HUES48 (cell line): ENCODE measurements at regions not wholly inside any gene's neighbourhood (a gene's known extent, or its start where the extent isn't known, plus 50 kb on each side); places are given as distances from the start of the nearest gene placed in this dataset.

Source experiments
- H3K27ac ChIP-seq: one replicate; pipeline ENCODE4 v1.7.0; 2013; ENCODE audit warnings: low read depth, low read length, inconsistent platforms
- H3K27me3 ChIP-seq: 2 replicates; pipeline ENCODE4 v1.6.1; 2013; ENCODE audit warnings: mild to moderate bottlenecking, low read length; ENCODE audit not compliant: control insufficient read depth, insufficient read depth
- H3K36me3 ChIP-seq: 2 replicates; pipeline ENCODE4 v1.6.1; 2013; ENCODE audit warnings: low read length; ENCODE audit not compliant: control insufficient read depth, insufficient read depth
- H3K4me1 ChIP-seq: 2 replicates; pipeline ENCODE4 v1.6.1; 2013; ENCODE audit warnings: mild to moderate bottlenecking, low read length; ENCODE audit not compliant: control insufficient read depth, insufficient read depth
- H3K4me3 ChIP-seq: 2 replicates; pipeline ENCODE4 v1.5.1; 2013; ENCODE audit warnings: mild to moderate bottlenecking, low read depth, low read length
- H3K9ac ChIP-seq: 2 replicates; pipeline ENCODE4 v1.6.1; 2013; ENCODE audit warnings: mild to moderate bottlenecking, low read depth, low read length, moderate library complexity
- H3K9me3 ChIP-seq: 2 replicates; pipeline ENCODE4 v1.6.1; 2013; ENCODE audit warnings: low read length; ENCODE audit not compliant: control insufficient read depth, insufficient read depth

DNA sequence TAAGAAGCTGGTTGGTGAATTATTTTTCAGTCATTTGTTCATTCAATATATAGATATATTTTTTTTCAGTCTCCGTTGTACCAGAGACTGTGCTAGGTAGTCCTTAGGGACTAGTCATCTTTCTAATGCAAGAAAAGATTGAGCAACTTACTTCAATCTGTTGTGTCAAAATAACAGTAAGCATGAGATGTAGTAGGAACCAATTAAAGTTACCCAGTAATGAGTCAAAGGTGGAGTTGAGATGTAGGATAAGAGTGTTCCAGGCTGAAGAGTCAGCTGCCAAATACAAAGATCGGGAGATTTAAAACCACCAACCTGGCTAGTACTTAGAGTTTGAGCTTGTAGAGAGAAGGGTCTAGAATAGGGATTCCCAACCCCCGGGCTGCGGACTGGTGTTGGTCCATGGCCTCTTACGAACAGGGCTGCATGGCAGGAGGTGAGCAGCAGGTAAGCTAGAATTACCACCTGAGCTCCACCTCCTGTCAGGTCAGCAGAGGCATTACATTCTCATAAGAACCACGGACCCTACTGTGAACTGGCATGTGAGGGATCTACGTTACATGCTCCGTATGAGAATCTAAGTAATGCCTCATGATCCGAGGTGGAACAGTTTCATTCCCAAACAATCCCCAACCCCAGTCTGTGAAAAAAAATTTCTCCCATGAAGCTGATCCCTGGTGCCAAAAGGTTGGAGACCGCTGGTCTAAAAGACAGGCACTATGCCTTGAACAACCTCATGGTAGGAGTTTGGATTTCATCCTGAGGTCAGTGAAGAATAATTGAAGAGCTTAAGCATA, 1241.5 kb upstream of the WWC1 start:
- H3K4me3 ChIP-seq: no peak overlapping the region
- H3K27me3 ChIP-seq: no peaks in the 10 kb centered on the region

GRCh38 chr5:167050568-167051401, 1240.7 kb upstream of the WWC1 start:
- Histone ChIP-seq H3K27ac (no peak overlapping the region), H3K9me3 (no peaks in the 10 kb centered on the region), H3K36me3 (no peaks in the 10 kb centered on the region), H3K4me3 (no peak overlapping the region), H3K27me3 (no peaks in the 10 kb centered on the region), H3K4me1 (peaks cover 7% of the 10 kb centered on the region; the same call in 1 of the 2 replicates), H3K9ac (no peak overlapping the region)

More for the DNA sequence above, 1241.5 kb upstream of the WWC1 start:
- Histone ChIP-seq H3K9me3 (no peaks in the 10 kb centered on the region), H3K27ac (no peak overlapping the region), H3K4me1 (peaks cover 7% of the 10 kb centered on the region; the same call in 1 of the 2 replicates), H3K9ac (no peak overlapping the region), H3K36me3 (no peaks in the 10 kb centered on the region)

- H3K27ac ChIP-seq: no peak overlapping the region
- no peaks in the 10 kb centered on the region for H3K9me3 ChIP-seq
- H3K9ac ChIP-seq: no peak overlapping the region
- peaks cover 7% of the 10 kb centered on the region; the same call in 1 of the 2 replicates for H3K4me1 ChIP-seq
- H3K27me3 ChIP-seq: no peaks in the 10 kb centered on the region
- H3K36me3 ChIP-seq: no peaks in the 10 kb centered on the region
- no peak overlapping the region for H3K4me3 ChIP-seq
Observed at GRCh38 chr5:167051402-167051768, 1240.1 kb upstream of the WWC1 start.

DNA sequence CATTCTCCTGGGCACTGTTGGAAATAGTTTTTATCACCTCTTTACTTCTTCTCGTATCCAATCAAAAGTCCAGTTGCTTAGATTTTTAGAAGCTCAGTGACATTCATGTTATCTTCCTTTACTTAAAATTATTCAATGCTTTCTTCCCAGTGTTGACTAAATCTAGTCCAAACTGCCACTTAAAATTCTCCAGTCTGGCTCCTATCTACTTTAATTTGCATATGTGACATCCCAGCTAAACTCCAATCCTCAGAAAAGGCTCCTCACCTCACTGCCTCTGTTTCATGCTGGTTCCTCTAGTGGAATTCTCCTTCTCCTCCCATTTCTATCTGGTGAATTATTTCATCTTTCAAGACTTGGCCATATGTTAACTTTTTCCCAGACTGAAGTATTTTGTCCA, 1238.7 kb upstream of the WWC1 start:
- Histone ChIP-seq H3K27me3 (no peaks in the 10 kb centered on the region), H3K4me1 (peaks cover 7% of the 10 kb centered on the region; the same call in 1 of the 2 replicates), H3K36me3 (no peaks in the 10 kb centered on the region), H3K27ac (no peak overlapping the region), H3K9me3 (no peaks in the 10 kb centered on the region), H3K4me3 (no peak overlapping the region), H3K9ac (no peak overlapping the region)

DNA sequence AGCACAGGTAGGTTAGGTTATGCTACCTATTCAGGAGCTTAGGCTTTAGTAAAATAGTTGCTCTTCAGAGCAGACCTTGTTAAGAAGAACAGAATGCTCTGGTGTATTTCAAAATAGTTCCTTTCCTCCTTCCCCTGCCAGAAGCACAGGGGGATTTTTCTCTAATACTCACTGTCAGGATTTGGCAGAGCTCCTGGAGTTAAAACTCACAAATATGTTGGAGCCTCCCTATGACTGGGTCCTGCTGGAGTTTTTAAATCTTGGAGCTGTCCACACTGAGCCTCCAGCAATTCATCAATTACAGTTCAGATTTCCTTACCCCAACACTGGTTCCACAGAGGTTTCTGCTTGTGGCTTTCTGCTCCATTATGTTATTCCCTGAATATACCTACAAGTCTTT, 1233.8 kb upstream of the WWC1 start:
- no peaks in the 10 kb centered on the region for H3K36me3 ChIP-seq
- H3K27me3 ChIP-seq: no peaks in the 10 kb centered on the region
- no peaks in the 10 kb centered on the region for H3K4me1 ChIP-seq
- no peak overlapping the region for H3K9ac ChIP-seq
- H3K27ac ChIP-seq: no peak overlapping the region
- no peak overlapping the region for H3K4me3 ChIP-seq
- no peaks in the 10 kb centered on the region for H3K9me3 ChIP-seq

GRCh38 chr5:167061695-167062094, 1229.8 kb upstream of the WWC1 start:
- Histone ChIP-seq H3K27me3 (no peaks in the 10 kb centered on the region), H3K9ac (no peak overlapping the region), H3K9me3 (no peaks in the 10 kb centered on the region), H3K4me1 (peaks cover 14% of the 10 kb centered on the region), H3K36me3 (no peaks in the 10 kb centered on the region), H3K27ac (no peak overlapping the region), H3K4me3 (no peak overlapping the region)

DNA sequence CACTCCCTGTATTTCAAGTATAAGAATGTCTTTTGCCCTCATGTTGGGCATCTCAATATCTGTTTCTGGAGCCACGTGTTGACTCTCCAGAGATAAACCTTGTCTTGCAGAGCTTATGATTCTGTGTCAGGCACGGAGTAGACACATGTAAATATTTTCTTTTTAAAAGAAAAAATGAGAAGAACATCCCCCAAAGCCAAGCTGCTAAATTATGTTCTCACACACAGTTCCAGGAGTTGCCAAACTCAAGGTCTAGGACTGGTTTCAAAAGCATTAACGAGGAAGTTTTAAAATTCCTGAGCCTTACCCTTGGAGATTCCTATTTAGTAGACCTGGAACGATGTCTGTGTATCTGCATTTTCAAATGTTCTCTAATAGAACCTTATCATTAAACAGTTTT, 1228.3 kb upstream of the WWC1 start:
- no peaks in the 10 kb centered on the region for H3K27me3 ChIP-seq
- no peak overlapping the region for H3K4me3 ChIP-seq
- no peak overlapping the region for H3K27ac ChIP-seq
- peaks cover 14% of the 10 kb centered on the region for H3K4me1 ChIP-seq
- H3K9ac ChIP-seq: no peak overlapping the region
- H3K36me3 ChIP-seq: no peaks in the 10 kb centered on the region
- H3K9me3 ChIP-seq: no peaks in the 10 kb centered on the region

DNA sequence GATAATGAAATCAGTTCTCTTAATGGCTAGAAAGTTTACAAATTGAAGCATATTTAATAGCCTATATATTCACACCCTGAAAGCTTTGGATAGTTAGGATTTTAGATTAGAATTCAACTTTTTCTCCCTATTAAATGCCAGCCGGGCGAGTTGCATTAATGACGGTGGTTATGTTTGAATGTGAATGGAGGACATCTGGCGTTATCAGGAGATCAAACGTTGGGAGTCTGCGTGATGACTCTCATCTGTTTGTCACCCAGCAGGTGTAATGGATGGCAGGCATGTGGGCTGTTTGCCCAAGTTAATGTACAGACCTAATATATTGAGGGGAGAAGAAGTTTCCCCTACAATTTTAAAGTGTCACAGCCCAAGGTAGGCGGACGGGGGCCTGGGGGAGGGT, 1227.7 kb upstream of the WWC1 start:
- no peak overlapping the region for H3K9ac ChIP-seq
- no peaks in the 10 kb centered on the region for H3K9me3 ChIP-seq
- H3K27me3 ChIP-seq: no peaks in the 10 kb centered on the region
- H3K4me3 ChIP-seq: no peak overlapping the region
- peaks cover 14% of the 10 kb centered on the region for H3K4me1 ChIP-seq
- H3K36me3 ChIP-seq: no peaks in the 10 kb centered on the region
- H3K27ac ChIP-seq: peak overlapping the region; percentile 64

GRCh38 chr5:167064198-167064776, 1227.2 kb upstream of the WWC1 start:
- Histone ChIP-seq H3K4me1 (peaks cover 14% of the 10 kb centered on the region), H3K27ac (peak overlapping the region; percentile 64), H3K9me3 (no peaks in the 10 kb centered on the region), H3K9ac (no peak overlapping the region), H3K27me3 (no peaks in the 10 kb centered on the region), H3K4me3 (no peak overlapping the region), H3K36me3 (no peaks in the 10 kb centered on the region)

- no peak overlapping the region for H3K27ac ChIP-seq
- no peak overlapping the region for H3K4me3 ChIP-seq
- no peaks in the 10 kb centered on the region for H3K36me3 ChIP-seq
- no peaks in the 10 kb centered on the region for H3K9me3 ChIP-seq
- no peak overlapping the region for H3K9ac ChIP-seq
- no peaks in the 10 kb centered on the region for H3K27me3 ChIP-seq
- peaks cover 14% of the 10 kb centered on the region for H3K4me1 ChIP-seq
Observed at GRCh38 chr5:167065794-167066193, 1225.7 kb upstream of the WWC1 start.
